ENCODE measurements at regions not wholly inside any gene's neighbourhood (a gene's known extent, or its start where the extent isn't known, plus 50 kb on each side); places are given as distances from the start of the nearest gene placed in this dataset.

DNA sequence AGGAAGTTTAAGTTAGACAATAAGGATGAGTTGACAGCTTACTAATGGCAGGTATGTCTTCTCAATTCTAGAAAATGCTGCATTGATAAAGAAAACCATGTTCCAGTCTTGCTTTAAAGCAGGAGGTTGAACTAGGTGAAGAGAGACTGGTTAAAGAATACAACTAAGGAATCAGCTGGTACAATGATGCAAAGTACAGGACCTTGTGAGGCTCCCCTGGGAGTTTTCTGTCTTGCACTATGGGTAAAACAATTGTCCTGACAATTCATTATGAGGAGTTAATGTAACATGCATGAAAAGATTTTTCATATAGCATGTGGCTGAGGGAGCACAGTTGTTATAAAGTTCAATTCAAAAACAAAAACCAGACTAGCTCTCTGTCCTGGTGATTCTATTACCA, 157.2 kb downstream of the BMP2 start:
- TF ChIP-seq, protein P1, sequence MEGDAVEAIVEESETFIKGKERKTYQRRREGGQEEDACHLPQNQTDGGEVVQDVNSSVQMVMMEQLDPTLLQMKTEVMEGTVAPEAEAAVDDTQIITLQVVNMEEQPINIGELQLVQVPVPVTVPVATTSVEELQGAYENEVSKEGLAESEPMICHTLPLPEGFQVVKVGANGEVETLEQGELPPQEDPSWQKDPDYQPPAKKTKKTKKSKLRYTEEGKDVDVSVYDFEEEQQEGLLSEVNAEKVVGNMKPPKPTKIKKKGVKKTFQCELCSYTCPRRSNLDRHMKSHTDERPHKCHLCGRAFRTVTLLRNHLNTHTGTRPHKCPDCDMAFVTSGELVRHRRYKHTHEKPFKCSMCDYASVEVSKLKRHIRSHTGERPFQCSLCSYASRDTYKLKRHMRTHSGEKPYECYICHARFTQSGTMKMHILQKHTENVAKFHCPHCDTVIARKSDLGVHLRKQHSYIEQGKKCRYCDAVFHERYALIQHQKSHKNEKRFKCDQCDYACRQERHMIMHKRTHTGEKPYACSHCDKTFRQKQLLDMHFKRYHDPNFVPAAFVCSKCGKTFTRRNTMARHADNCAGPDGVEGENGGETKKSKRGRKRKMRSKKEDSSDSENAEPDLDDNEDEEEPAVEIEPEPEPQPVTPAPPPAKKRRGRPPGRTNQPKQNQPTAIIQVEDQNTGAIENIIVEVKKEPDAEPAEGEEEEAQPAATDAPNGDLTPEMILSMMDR (IDR thresholded peaks at IDR 0.05), result no peak
- no peak for TF ChIP-seq POLR2A (IDR thresholded peaks at IDR 0.05)
